ENCODE measurements at regions not wholly inside any gene's neighbourhood (a gene's known extent, or its start where the extent isn't known, plus 50 kb on each side); places are given as distances from the start of the nearest gene placed in this dataset.

- no peak for TF ChIP-seq ZNF407 (IDR thresholded peaks at IDR 0.05; ENCODE audit: low read depth)
- no peak for TF ChIP-seq TCF3 (CRISPR knock-in tag; IDR thresholded peaks at IDR 0.05)
- no peak for TF ChIP-seq ZBTB1 (CRISPR knock-in tag; IDR thresholded peaks at IDR 0.05; ENCODE audit: borderline replicate concordance, low read depth)
- TF ChIP-seq JUND (IDR thresholded peaks at IDR 0.05; ENCODE audit: borderline replicate concordance, low read depth, low read length), result no peak
- no peak for TF ChIP-seq JUND (tag; IDR thresholded peaks at IDR 0.05; ENCODE audit: borderline replicate concordance, low read depth, low read length)
- no peak for TF ChIP-seq ZNF184 (CRISPR knock-in tag; IDR thresholded peaks at IDR 0.05)
- TF ChIP-seq CHD1 (IDR thresholded peaks at IDR 0.05; ENCODE audit: low read length), result no peak
Measured at GRCh38 chr3:139226731-139227130, 117.1 kb upstream of the MRPS22 start (continued).
